ENCODE measurements at regions not wholly inside any gene's neighbourhood (a gene's known extent, or its start where the extent isn't known, plus 50 kb on each side); places are given as distances from the start of the nearest gene placed in this dataset.

GRCh38 chr14:71692496-71692895 is 239.7 kb upstream of the RGS6 start:
- no peak for DNase-seq

- no peak for DNase-seq
Measured at GRCh38 chr14:71693381-71693780, 238.8 kb upstream of the RGS6 start.

- no peak for DNase-seq
Measured at GRCh38 chr14:71694591-71695530, 237.4 kb upstream of the RGS6 start.

GRCh38 chr14:71695611-71696350 is 236.4 kb upstream of the RGS6 start:
- DNase-seq: no peak

GRCh38 chr14:71698027-71698426 is 234.2 kb upstream of the RGS6 start:
- no peak for DNase-seq

GRCh38 chr14:71698673-71699072 is 233.6 kb upstream of the RGS6 start:
- DNase-seq: no peak

GRCh38 chr14:71701990-71702389 is 230.2 kb upstream of the RGS6 start:
- DNase-seq: no peak

- no peak for DNase-seq
Measured at GRCh38 chr14:71702786-71703185, 229.4 kb upstream of the RGS6 start.

GRCh38 chr14:71703477-71703876 is 228.8 kb upstream of the RGS6 start:
- DNase-seq: peak; percentile 80

GRCh38 chr14:71704210-71704609 is 228.0 kb upstream of the RGS6 start:
- DNase-seq: no peak

- DNase-seq: no peak
Measured at GRCh38 chr14:71705460-71705859, 226.8 kb upstream of the RGS6 start.

- DNase-seq: no peak
Measured at GRCh38 chr14:71709076-71709475, 223.2 kb upstream of the RGS6 start.

GRCh38 chr14:71709987-71710386 is 222.2 kb upstream of the RGS6 start:
- DNase-seq: no peak

GRCh38 chr14:71711125-71711524 is 221.1 kb upstream of the RGS6 start:
- no peak for DNase-seq

GRCh38 chr14:71711619-71712018 is 220.6 kb upstream of the RGS6 start:
- DNase-seq: no peak

GRCh38 chr14:71712478-71712877 is 219.8 kb upstream of the RGS6 start:
- no peak for DNase-seq

- no peak for DNase-seq
Measured at GRCh38 chr14:71713016-71713415, 219.2 kb upstream of the RGS6 start.

- no peak for DNase-seq
Measured at GRCh38 chr14:71713451-71713850, 218.8 kb upstream of the RGS6 start.

- DNase-seq: no peak
Measured at GRCh38 chr14:71714225-71714624, 218.0 kb upstream of the RGS6 start.

- DNase-seq: no peak
Measured at GRCh38 chr14:71716041-71716772, 216.0 kb upstream of the RGS6 start.

- peak; percentile 55 for DNase-seq
Measured at GRCh38 chr14:71720978-71721624, 211.1 kb upstream of the RGS6 start.

- DNase-seq: no peak
Measured at GRCh38 chr14:71721791-71722190, 210.4 kb upstream of the RGS6 start.

- DNase-seq: no peak
Measured at GRCh38 chr14:71722885-71723284, 209.3 kb upstream of the RGS6 start.
